SK-N-SH (cell line): ENCODE measurements at regions not wholly inside any gene's neighbourhood (a gene's known extent, or its start where the extent isn't known, plus 50 kb on each side); places are given as distances from the start of the nearest gene placed in this dataset.

Source experiments
- CTCF ChIA-PET: fragments of 300-600, 350-600 bp; formaldehyde crosslinking; extraction: SDS; loops from one replicate; lab custom pipeline; 2021; lab: Yijun Ruan, JAX
- POLR2A ChIA-PET: fragments of 350-600 bp; sonication (Branson Sonifier 250); formaldehyde crosslinking; extraction: SDS; loops from one replicate; lab custom pipeline; 2020; ENCODE audit warnings: antibody characterized with exemption, inconsistent platforms; lab: Yijun Ruan, JAX
- DNase-seq: peaks from one replicate; pipeline ENCODE4 v3.0.0; 2012
- H2AFZ ChIP-seq: fragments of 200-600 bp; sonication (generic); 2 replicates; pipeline ENCODE4 v1.8.1; 2016; ENCODE audit warnings: antibody characterized with exemption, mild to moderate bottlenecking, low read depth
- H3F3A ChIP-seq: fragments of 200-600 bp; sonication (generic); replicated peaks from 2 replicates; pipeline ENCODE3; 2016; ENCODE audit warnings: antibody characterized with exemption, mild to moderate bottlenecking; ENCODE audit not compliant: insufficient read depth
- H3K27ac ChIP-seq, 2 experiments: fragments of 200-500 bp in 1 of 2; fragments of 200-600 bp in 1 of 2; sonication (Bioruptor generic) in 1 of 2; sonication (generic), shearing (Covaris generic) in 1 of 2; 2 replicates each; pipeline versions ENCODE4 v1.5.1 to v1.6.1; 2014 to 2016; ENCODE audit warnings: low read depth in 2 of 2, inconsistent platforms in 1 of 2, low read length in 1 of 2, mild to moderate bottlenecking in 1 of 2, mixed read lengths in 1 of 2
- H3K27me3 ChIP-seq: fragments of 200-600 bp; sonication (generic), shearing (Covaris generic); 2 replicates; pipeline ENCODE4 v1.6.1; 2016; ENCODE audit warnings: mixed run types; ENCODE audit not compliant: insufficient read depth
- H3K36me3 ChIP-seq, 2 experiments: fragments of 200-500 bp in 1 of 2; fragments of 200-600 bp in 1 of 2; sonication (Bioruptor generic) in 1 of 2; sonication (generic) in 1 of 2; replicated peaks in 1 of 2; 2 replicates each; pipeline versions ENCODE3 to v1.5.1; 2014 to 2016; ENCODE audit warnings: low read length in 1 of 2, mild to moderate bottlenecking in 1 of 2; ENCODE audit not compliant: insufficient read depth in 2 of 2, control insufficient read depth in 1 of 2
- H3K4me1 ChIP-seq, 2 experiments: fragments of 200-500 bp in 1 of 2; fragments of 200-600 bp in 1 of 2; sonication (Bioruptor generic) in 1 of 2; sonication (generic), shearing (Covaris generic) in 1 of 2; 2 replicates each; pipeline versions ENCODE4 v1.5.1 to v1.6.1; 2014 to 2016; ENCODE audit warnings: low read depth in 1 of 2, low read length in 1 of 2, mixed run types in 1 of 2; ENCODE audit not compliant: insufficient read depth in 2 of 2, control insufficient read depth in 1 of 2
- H3K4me2 ChIP-seq: fragments of 200-600 bp; sonication (generic), shearing (Covaris generic); 2 replicates; pipeline ENCODE4 v1.6.1; 2017; ENCODE audit warnings: mixed run types
- H3K4me3 ChIP-seq, 2 experiments: fragments of 200-500 bp in 1 of 2; fragments of 200-600 bp in 1 of 2; sonication (Bioruptor generic) in 1 of 2; sonication (generic), shearing (Covaris generic) in 1 of 2; 2 replicates each; pipeline versions ENCODE4 v1.5.1 to v1.8.1; 2014 to 2016; ENCODE audit warnings: low read depth in 2 of 2, inconsistent platforms in 1 of 2, low read length in 1 of 2, mild to moderate bottlenecking in 1 of 2, mixed read lengths in 1 of 2, moderate library complexity in 1 of 2
- H3K79me2 ChIP-seq: fragments of 200-600 bp; sonication (generic); 2 replicates; pipeline ENCODE4 v1.8.1; 2017; ENCODE audit warnings: mild to moderate bottlenecking; ENCODE audit not compliant: insufficient read depth
- H3K9ac ChIP-seq: fragments of 200-600 bp; sonication (generic); 2 replicates; pipeline ENCODE4 v1.6.1; 2017; ENCODE audit warnings: mixed run types
- H3K9me2 ChIP-seq: fragments of 200-600 bp; sonication (generic); 2 replicates; pipeline ENCODE4 v1.6.1; 2017; ENCODE audit warnings: mixed run types
- H3K9me3 ChIP-seq: fragments of 200-600 bp; sonication (generic); 2 replicates; pipeline ENCODE4 v1.6.1; 2017; ENCODE audit warnings: mixed run types, mild to moderate bottlenecking, moderate library complexity
- H4K20me1 ChIP-seq: fragments of 200-600 bp; sonication (generic); 2 replicates; pipeline ENCODE4 v1.6.1; 2017; ENCODE audit warnings: mild to moderate bottlenecking, mixed run types; ENCODE audit not compliant: insufficient read depth
- CHD2 ChIP-seq: fragments of 150-350 bp; IDR thresholded peaks from 2 replicates; pipeline ENCODE4 v1.6.1; 2018; ENCODE audit warnings: low read length; ENCODE audit not compliant: partially characterized antibody
- CTCF ChIP-seq: fragments of 200-600 bp; sonication (generic); IDR thresholded peaks from 2 replicates; pipeline ENCODE4 v1.6.1; 2017; ENCODE audit warnings: antibody characterized with exemption, mild to moderate bottlenecking, moderate library complexity
- ELF1 ChIP-seq: IDR thresholded peaks from 2 replicates; pipeline ENCODE4 v1.4.0; 2012
- EP300 ChIP-seq, 2 experiments: IDR thresholded peaks; 2 replicates each; pipeline versions ENCODE4 v1.4.0 to v1.6.1; 2012; ENCODE audit warnings: borderline replicate concordance in 1 of 2, low read depth in 1 of 2, low read length in 1 of 2
- EZH2phosphoT487 ChIP-seq: fragments of 200-600 bp; sonication (generic); IDR thresholded peaks from 2 replicates; pipeline ENCODE4 v1.6.1; 2017; ENCODE audit warnings: low read depth, mixed run types, mild to moderate bottlenecking, antibody characterized with exemption, moderate library complexity, borderline replicate concordance
- FOSL2 ChIP-seq: IDR thresholded peaks from 2 replicates; pipeline ENCODE4 v1.4.0; 2012; ENCODE audit warnings: low read depth, mild to moderate bottlenecking, moderate library complexity, borderline replicate concordance
- GATA2 ChIP-seq: sonication (generic); formaldehyde crosslinking; IDR thresholded peaks from 2 replicates; pipeline ENCODE4 v1.5.0; 2020; ENCODE audit warnings: mild to moderate bottlenecking, missing genetic modification reagents
- IRF3 ChIP-seq: fragments of 150-350 bp; IDR thresholded peaks from 2 replicates; pipeline ENCODE4 v1.6.1; 2016; ENCODE audit warnings: mild to moderate bottlenecking, low read depth, low read length
- JUND ChIP-seq: IDR thresholded peaks from 2 replicates; pipeline ENCODE4 v1.4.0; 2012
- NFIC ChIP-seq: IDR thresholded peaks from 2 replicates; pipeline ENCODE4 v1.4.0; 2012; ENCODE audit warnings: borderline replicate concordance
- PBX3 ChIP-seq: IDR thresholded peaks from 2 replicates; pipeline ENCODE4; 2012
- POLR2AphosphoS5 ChIP-seq: IDR thresholded peaks from 2 replicates; pipeline ENCODE4 v1.6.1; 2012; ENCODE audit warnings: low read depth, low read length
- RCOR1 ChIP-seq: fragments of 150-350 bp; IDR thresholded peaks from 2 replicates; pipeline ENCODE4 v1.6.1; 2017; ENCODE audit warnings: antibody characterized with exemption, low read length
- REST ChIP-seq: IDR thresholded peaks from 2 replicates; pipeline ENCODE4 v1.6.1; 2012; ENCODE audit warnings: mild to moderate bottlenecking, low read depth, low read length, moderate library complexity
- RFX5 ChIP-seq: IDR thresholded peaks from 2 replicates; pipeline ENCODE4 v1.6.1; 2012; ENCODE audit warnings: mild to moderate bottlenecking, improper control_type of control experiment, low read length
- RXRA ChIP-seq: IDR thresholded peaks from 2 replicates; pipeline ENCODE4 v1.4.0; 2012; ENCODE audit warnings: low read depth, mild to moderate bottlenecking, borderline replicate concordance
- SIN3A ChIP-seq: IDR thresholded peaks from 2 replicates; pipeline ENCODE4 v1.6.1; 2012; ENCODE audit warnings: low read depth, mild to moderate bottlenecking, low read length, moderate library complexity, borderline replicate concordance
- SMC3 ChIP-seq: IDR thresholded peaks from 2 replicates; pipeline ENCODE4 v1.6.1; 2012; ENCODE audit warnings: low read depth, low read length, improper control_type of control experiment
- TAF1 ChIP-seq: IDR thresholded peaks from 2 replicates; pipeline ENCODE4 v1.6.1; 2012; ENCODE audit warnings: low read depth, mild to moderate bottlenecking, low read length, moderate library complexity, borderline replicate concordance
- TCF12 ChIP-seq: IDR thresholded peaks from 2 replicates; pipeline ENCODE4 v1.4.0; 2012
- TEAD4 ChIP-seq: IDR thresholded peaks from 2 replicates; pipeline ENCODE4 v1.4.0; 2012; ENCODE audit warnings: mild to moderate bottlenecking, borderline replicate concordance; ENCODE audit not compliant: insufficient read depth
- WGBS: methylation state at CpG from one replicate; pipeline ENCODE4 v1.1.6; 2017; ENCODE audit warnings: low lambda C conversion rate; 5-methylcytosine and 5-hydroxymethylcytosine counted together
- TF ChIP-seq, protein P1 (sequence below): IDR thresholded peaks from 2 replicates; pipeline ENCODE4 v1.4.0; 2012; ENCODE audit warnings: low read depth, borderline replicate concordance
- TF ChIP-seq, protein P2 (sequence below): IDR thresholded peaks from 2 replicates; pipeline ENCODE4 v1.4.0; 2012; ENCODE audit warnings: low read depth

DNA sequence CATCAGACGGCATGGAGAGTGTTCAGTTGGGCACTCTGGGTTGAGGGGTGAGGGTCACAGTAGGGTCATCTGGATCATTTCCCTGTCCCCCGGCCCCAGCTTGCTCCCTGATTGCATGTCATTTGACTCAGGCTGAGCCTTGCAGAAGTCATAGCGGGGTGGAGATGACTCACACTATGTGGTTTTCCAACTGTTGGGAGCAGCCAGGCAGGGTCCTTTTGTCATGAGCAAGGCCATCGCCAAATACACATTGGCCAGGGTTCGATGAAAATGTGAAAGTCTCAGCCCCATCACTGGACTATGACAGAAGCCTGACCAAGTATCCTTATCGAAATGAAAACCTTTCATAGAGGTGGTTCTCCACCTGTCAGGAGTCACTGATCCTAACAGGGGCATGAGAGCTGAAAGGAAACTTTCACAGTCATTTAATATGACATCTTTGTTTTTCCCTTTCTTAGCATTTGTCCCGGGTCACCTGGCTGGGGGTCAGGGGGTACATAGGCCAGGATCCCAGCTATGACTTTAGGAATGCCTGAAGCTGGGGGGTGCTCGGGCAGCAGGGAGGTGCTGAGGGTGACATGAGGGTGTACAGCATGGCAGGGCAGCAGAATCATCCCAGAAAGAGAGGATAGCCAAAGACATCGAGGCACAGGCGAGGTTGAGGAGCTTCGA lies 70.2 kb upstream of the CD93 start:
- Histone ChIP-seq H3K4me1 (peaks cover 0 to 35% of the 10 kb centered on the region in 2 experiments; a peak in 3 of 4 replicates), H2AFZ (no peak overlapping the region), H3K4me2 (peak overlapping the region; percentile 61), H3K9me3 (no peaks in the 10 kb centered on the region), H3F3A (peaks cover 5% of the 10 kb centered on the region), H3K27me3 (no peaks in the 10 kb centered on the region), H3K79me2 (no peaks in the 10 kb centered on the region), H3K9me2 (no peaks in the 10 kb centered on the region), H3K9ac (no peak overlapping the region), H4K20me1 (no peaks in the 10 kb centered on the region), H3K27ac (peak overlapping the region in 1 of 2 experiments; percentile 44; a peak in 2 of 4 replicates), H3K4me3 (no peak overlapping the region)
- POLR2A ChIA-PET: no interaction called here
- 38% methylated on average over 11 of the region's 11 CpGs for WGBS
- TF ChIP-seq SIN3A (no peak), TAF1 (no peak), CHD2 (no peak), FOSL2 (peak; percentile 72), EZH2phosphoT487 (no peak), TCF12 (peak; percentile 58), POLR2AphosphoS5 (no peak), SMC3 (no peak), GATA2 (CRISPR knock-in tag) (no peak), NFIC (peak; percentile 48; the same call in 1 of the 2 replicates), REST (no peak), RXRA (peak; percentile 89), ELF1 (no peak), PBX3 (peak; percentile 39; the same call in 1 of the 2 replicates), RCOR1 (no peak), EP300 (IDR thresholded peaks at IDR 0.05; ENCODE audit: borderline replicate concordance in 1 of 2, low read depth in 1 of 2, low read length in 1 of 2) (peak in 1 of 2 experiments; percentile 62; a peak in 1 of 4 replicates), IRF3 (no peak), CTCF (no peak), TEAD4 (no peak), RFX5 (no peak), JUND (peak; percentile 61)
- TF ChIP-seq, protein P1, sequence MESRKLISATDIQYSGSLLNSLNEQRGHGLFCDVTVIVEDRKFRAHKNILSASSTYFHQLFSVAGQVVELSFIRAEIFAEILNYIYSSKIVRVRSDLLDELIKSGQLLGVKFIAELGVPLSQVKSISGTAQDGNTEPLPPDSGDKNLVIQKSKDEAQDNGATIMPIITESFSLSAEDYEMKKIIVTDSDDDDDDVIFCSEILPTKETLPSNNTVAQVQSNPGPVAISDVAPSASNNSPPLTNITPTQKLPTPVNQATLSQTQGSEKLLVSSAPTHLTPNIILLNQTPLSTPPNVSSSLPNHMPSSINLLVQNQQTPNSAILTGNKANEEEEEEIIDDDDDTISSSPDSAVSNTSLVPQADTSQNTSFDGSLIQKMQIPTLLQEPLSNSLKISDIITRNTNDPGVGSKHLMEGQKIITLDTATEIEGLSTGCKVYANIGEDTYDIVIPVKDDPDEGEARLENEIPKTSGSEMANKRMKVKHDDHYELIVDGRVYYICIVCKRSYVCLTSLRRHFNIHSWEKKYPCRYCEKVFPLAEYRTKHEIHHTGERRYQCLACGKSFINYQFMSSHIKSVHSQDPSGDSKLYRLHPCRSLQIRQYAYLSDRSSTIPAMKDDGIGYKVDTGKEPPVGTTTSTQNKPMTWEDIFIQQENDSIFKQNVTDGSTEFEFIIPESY: no peak
- TF ChIP-seq, protein P2, sequence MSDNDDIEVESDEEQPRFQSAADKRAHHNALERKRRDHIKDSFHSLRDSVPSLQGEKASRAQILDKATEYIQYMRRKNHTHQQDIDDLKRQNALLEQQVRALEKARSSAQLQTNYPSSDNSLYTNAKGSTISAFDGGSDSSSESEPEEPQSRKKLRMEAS: 0 out of 2 replicates have a peak, but pooled peaks have one; percentile 42
- TF ChIP-seq, all 33 proteins: peak for 8
- H3K36me3 ChIP-seq: no peaks in the 10 kb centered on the region
- CTCF ChIA-PET: no interaction called here
- DNase-seq: no peak
